ENCODE measurements at regions not wholly inside any gene's neighbourhood (a gene's known extent, or its start where the extent isn't known, plus 50 kb on each side); places are given as distances from the start of the nearest gene placed in this dataset.

DNA sequence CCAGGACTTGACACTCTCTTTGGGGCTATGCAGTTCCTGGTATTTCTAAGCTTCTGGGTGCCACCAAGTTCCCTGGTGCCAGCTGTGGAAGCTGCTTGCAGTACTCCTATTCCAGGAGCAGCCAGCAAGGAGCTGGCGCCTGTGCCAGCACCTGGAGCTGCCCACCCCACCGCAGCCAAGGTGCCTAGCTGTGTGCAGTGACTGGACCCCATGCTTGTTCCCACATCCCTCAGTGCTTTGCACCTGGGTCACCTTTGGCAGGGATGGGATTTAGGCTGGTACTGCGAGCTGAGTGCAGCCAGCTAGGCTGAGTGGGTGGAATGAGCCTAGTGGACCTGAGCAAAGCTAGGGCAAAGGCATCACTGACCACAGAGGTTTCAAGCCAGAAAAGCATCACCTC is 1674.9 kb downstream of the HACE1 start:
- TF ChIP-seq POLR2A (IDR thresholded peaks at IDR 0.05) (no peak), POLR2AphosphoS5 (IDR thresholded peaks at IDR 0.05) (no peak), EP300 (IDR thresholded peaks at IDR 0.05) (no peak)
- TF ChIP-seq, protein P1, sequence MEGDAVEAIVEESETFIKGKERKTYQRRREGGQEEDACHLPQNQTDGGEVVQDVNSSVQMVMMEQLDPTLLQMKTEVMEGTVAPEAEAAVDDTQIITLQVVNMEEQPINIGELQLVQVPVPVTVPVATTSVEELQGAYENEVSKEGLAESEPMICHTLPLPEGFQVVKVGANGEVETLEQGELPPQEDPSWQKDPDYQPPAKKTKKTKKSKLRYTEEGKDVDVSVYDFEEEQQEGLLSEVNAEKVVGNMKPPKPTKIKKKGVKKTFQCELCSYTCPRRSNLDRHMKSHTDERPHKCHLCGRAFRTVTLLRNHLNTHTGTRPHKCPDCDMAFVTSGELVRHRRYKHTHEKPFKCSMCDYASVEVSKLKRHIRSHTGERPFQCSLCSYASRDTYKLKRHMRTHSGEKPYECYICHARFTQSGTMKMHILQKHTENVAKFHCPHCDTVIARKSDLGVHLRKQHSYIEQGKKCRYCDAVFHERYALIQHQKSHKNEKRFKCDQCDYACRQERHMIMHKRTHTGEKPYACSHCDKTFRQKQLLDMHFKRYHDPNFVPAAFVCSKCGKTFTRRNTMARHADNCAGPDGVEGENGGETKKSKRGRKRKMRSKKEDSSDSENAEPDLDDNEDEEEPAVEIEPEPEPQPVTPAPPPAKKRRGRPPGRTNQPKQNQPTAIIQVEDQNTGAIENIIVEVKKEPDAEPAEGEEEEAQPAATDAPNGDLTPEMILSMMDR (IDR thresholded peaks at IDR 0.05) = no peak
